Fibroblast of lung (primary cell): ENCODE measurements at regions not wholly inside any gene's neighbourhood (a gene's known extent, or its start where the extent isn't known, plus 50 kb on each side); places are given as distances from the start of the nearest gene placed in this dataset.
"Not testable (repeated sequence)": the region's sequence is repeated elsewhere in the genome, so short reads cannot be mapped to it uniquely, and the experiment has no call there.

Source experiments
- DNase-seq, 2 donors: peaks; one replicate each; pipeline versions ENCODE4 v3.0.0 to v3.0.0-alpha.2; 2010; ENCODE audit warnings: low read depth in 2 of 2
- H2AFZ ChIP-seq: 2 replicates; pipeline ENCODE4 v1.5.1; 2012; ENCODE audit warnings: low read length, control low read depth, inconsistent platforms
- H3K27ac ChIP-seq: 2 replicates; pipeline ENCODE4 v1.5.1; 2011; ENCODE audit warnings: low read length, control low read depth; ENCODE audit not compliant: insufficient read depth
- H3K27me3 ChIP-seq: 2 replicates; pipeline ENCODE4 v1.5.1; 2011; ENCODE audit warnings: mild to moderate bottlenecking, low read length; ENCODE audit not compliant: control insufficient read depth, insufficient read depth
- H3K36me3 ChIP-seq: 2 replicates; pipeline ENCODE4 v1.5.1; 2011; ENCODE audit warnings: low read length; ENCODE audit not compliant: control insufficient read depth, insufficient read depth
- H3K4me1 ChIP-seq: 2 replicates; pipeline ENCODE4 v1.5.1; 2011; ENCODE audit warnings: low read length; ENCODE audit not compliant: control insufficient read depth, insufficient read depth; ENCODE audit errors: extremely low read depth
- H3K4me2 ChIP-seq: 2 replicates; pipeline ENCODE4 v1.5.1; 2011; ENCODE audit warnings: low read length, control low read depth; ENCODE audit not compliant: insufficient read depth; ENCODE audit errors: extremely low read depth
- H3K4me3 ChIP-seq, 4 experiments: fragments of 200-600 bp in 1 of 4; sonication (generic) in 1 of 4; replicated peaks in 1 of 4; 2 replicates each; pipeline ENCODE4 v1.5.1; 2011 to 2016; ENCODE audit warnings: low read length in 4 of 4, low read depth in 3 of 4, mild to moderate bottlenecking in 3 of 4, control low read depth in 2 of 4, inconsistent platforms in 1 of 4, mixed read lengths in 1 of 4; ENCODE audit not compliant: insufficient read depth in 1 of 4; ENCODE audit errors: control extremely low read depth in 1 of 4
- H3K79me2 ChIP-seq: 2 replicates; pipeline ENCODE4 v1.5.1; 2012; ENCODE audit warnings: mild to moderate bottlenecking, low read length, inconsistent platforms; ENCODE audit not compliant: control insufficient read depth, insufficient read depth
- H3K9ac ChIP-seq: 2 replicates; pipeline ENCODE4 v1.5.1; 2011; ENCODE audit warnings: mild to moderate bottlenecking, low read length, control low read depth; ENCODE audit not compliant: insufficient read depth
- H3K9me3 ChIP-seq: 2 replicates; pipeline ENCODE4 v1.5.1; 2012; ENCODE audit warnings: low read depth, low read length; ENCODE audit not compliant: control insufficient read depth, insufficient read depth
- H4K20me1 ChIP-seq: 2 replicates; pipeline ENCODE4 v1.5.1; 2011; ENCODE audit warnings: low read length; ENCODE audit not compliant: control insufficient read depth, insufficient read depth; ENCODE audit errors: extremely low read depth
- CTCF ChIP-seq, 2 donors: IDR thresholded peaks in 1 of 2; conservative IDR thresholded peaks in 1 of 2; 1 replicate in 1 of 2; 2 replicates in 1 of 2; pipeline ENCODE4 v1.5.1; 2011 to 2012; ENCODE audit warnings: low read length in 2 of 2, control low read depth in 1 of 2, inconsistent platforms in 1 of 2, low read depth in 1 of 2, mild to moderate bottlenecking in 1 of 2
- EZH2 ChIP-seq: IDR thresholded peaks from 2 replicates; pipeline ENCODE4 v1.5.1; 2012; ENCODE audit warnings: low read length, control low read depth, mild to moderate bottlenecking; ENCODE audit errors: missing control alignments

- H3K4me2 ChIP-seq = no peak overlapping the region
- no peaks in the 10 kb centered on the region for H3K9me3 ChIP-seq
- H3K27me3 ChIP-seq = no peaks in the 10 kb centered on the region
- TF ChIP-seq EZH2 = no peak
- no peak for TF ChIP-seq CTCF (conservative IDR thresholded peaks at IDR 0.05 in 1 of 2, IDR thresholded peaks at IDR 0.05 in 1 of 2; ENCODE audit: low read depth in 1 of 2, low read length in 2 of 2)
- H3K36me3 ChIP-seq = no peaks in the 10 kb centered on the region
- H2AFZ ChIP-seq = no peak overlapping the region
- peak; percentile 78 to 94 for DNase-seq
- H3K27ac ChIP-seq = no peak overlapping the region
- no peak overlapping the region for H3K4me3 ChIP-seq
- H3K9ac ChIP-seq = no peak overlapping the region
- H3K79me2 ChIP-seq = no peaks in the 10 kb centered on the region
- H4K20me1 ChIP-seq = no peaks in the 10 kb centered on the region
- peaks cover 6% of the 10 kb centered on the region for H3K4me1 ChIP-seq
Observed at GRCh38 chr18:10353791-10354190, 100.6 kb upstream of the APCDD1 start.

GRCh38 chr18:10354241-10354811 is 100.1 kb upstream of the APCDD1 start:
- H2AFZ ChIP-seq = no peak overlapping the region
- no peak overlapping the region for H3K4me3 ChIP-seq
- H3K79me2 ChIP-seq = no peaks in the 10 kb centered on the region
- peaks cover 6% of the 10 kb centered on the region for H3K4me1 ChIP-seq
- peak in 1 of 2 donors; percentile 37 for DNase-seq
- no peaks in the 10 kb centered on the region for H3K9me3 ChIP-seq
- H3K4me2 ChIP-seq = no peak overlapping the region
- H3K27ac ChIP-seq = no peak overlapping the region
- H3K9ac ChIP-seq = no peak overlapping the region
- no peaks in the 10 kb centered on the region for H4K20me1 ChIP-seq
- no peaks in the 10 kb centered on the region for H3K27me3 ChIP-seq
- no peak for TF ChIP-seq EZH2
- no peak for TF ChIP-seq CTCF (conservative IDR thresholded peaks at IDR 0.05 in 1 of 2, IDR thresholded peaks at IDR 0.05 in 1 of 2; ENCODE audit: low read depth in 1 of 2, low read length in 2 of 2)
- H3K36me3 ChIP-seq = no peaks in the 10 kb centered on the region

- peaks cover 6% of the 10 kb centered on the region for H3K4me1 ChIP-seq
- H3K9ac ChIP-seq = no peak overlapping the region
- H2AFZ ChIP-seq = no peak overlapping the region
- H3K4me2 ChIP-seq = no peak overlapping the region
- no peaks in the 10 kb centered on the region for H3K9me3 ChIP-seq
- H3K27ac ChIP-seq = no peak overlapping the region
- H3K27me3 ChIP-seq = no peaks in the 10 kb centered on the region
- TF ChIP-seq CTCF (conservative IDR thresholded peaks at IDR 0.05 in 1 of 2, IDR thresholded peaks at IDR 0.05 in 1 of 2; ENCODE audit: low read depth in 1 of 2, low read length in 2 of 2) (no peak), EZH2 (no peak)
- no peaks in the 10 kb centered on the region for H3K36me3 ChIP-seq
- H3K79me2 ChIP-seq = no peaks in the 10 kb centered on the region
- no peaks in the 10 kb centered on the region for H4K20me1 ChIP-seq
- no peak overlapping the region for H3K4me3 ChIP-seq
- no peak for DNase-seq
Observed at GRCh38 chr18:10354890-10355289, 99.5 kb upstream of the APCDD1 start.

- not testable (repeated sequence) for H3K27me3 ChIP-seq, DNase-seq
Observed at GRCh38 chr18:10356999-10357398, 97.4 kb upstream of the APCDD1 start.

More at GRCh38 chr18:10356999-10357398, 97.4 kb upstream of the APCDD1 start:
- H2AFZ ChIP-seq, H3K27ac ChIP-seq, H3K9ac ChIP-seq, H3K4me2 ChIP-seq, H3K4me1 ChIP-seq, H3K79me2 ChIP-seq, H4K20me1 ChIP-seq, H3K4me3 ChIP-seq, H3K9me3 ChIP-seq, H3K36me3 ChIP-seq: not testable (repeated sequence)
